A673 (cell line): ENCODE measurements at regions not wholly inside any gene's neighbourhood (a gene's known extent, or its start where the extent isn't known, plus 50 kb on each side); places are given as distances from the start of the nearest gene placed in this dataset.

Experiments
- BruUV-seq: library from RNA; stranded (reverse); fragments of 400-500 nt; replicated peaks from 2 replicates; lab custom pipeline; 2021; lab: Mats Ljungman, UMichigan
- CTCF ChIA-PET: fragments of 300-600 bp; sonication (Branson Sonifier 250); formaldehyde crosslinking; loops from one replicate; lab custom pipeline; 2022; ENCODE audit warnings: antibody characterized with exemption; lab: Charles Lee
- POLR2A ChIA-PET: fragments of 300-600 bp; sonication (Branson Sonifier 250); formaldehyde crosslinking; loops from one replicate; lab custom pipeline; 2022; ENCODE audit warnings: antibody characterized with exemption; ENCODE audit not compliant: low non-redundant PET; lab: Charles Lee
- DNase-seq: peaks from one replicate; pipeline ENCODE4 v3.0.0-alpha.2; 2015; ENCODE audit warnings: low spot score
- H3K27ac ChIP-seq: fragments of 200-600 bp; sonication (generic); 2 replicates; pipeline ENCODE4 v1.5.1; 2016; ENCODE audit warnings: mixed run types, low read depth, mild to moderate bottlenecking, mixed read lengths, antibody characterized with exemption, low read length; ENCODE audit not compliant: poor library complexity, severe bottlenecking
- H3K27me3 ChIP-seq: fragments of 200-600 bp; sonication (generic); replicated peaks from 2 replicates; pipeline ENCODE4 v1.6.1; 2017; ENCODE audit warnings: mixed run types, low read depth, mild to moderate bottlenecking, mixed read lengths, antibody characterized with exemption, low read length; ENCODE audit not compliant: insufficient read depth, poor library complexity
- H3K36me3 ChIP-seq: fragments of 200-600 bp; sonication (generic); 2 replicates; pipeline ENCODE4 v1.6.1; 2016; ENCODE audit warnings: mixed run types, mild to moderate bottlenecking, mixed read lengths, antibody characterized with exemption, low read length; ENCODE audit not compliant: insufficient read depth, poor library complexity, severe bottlenecking
- H3K4me1 ChIP-seq: fragments of 200-600 bp; sonication (generic); 2 replicates; pipeline ENCODE4 v1.6.1; 2017; ENCODE audit warnings: mixed run types, mild to moderate bottlenecking, mixed read lengths, antibody characterized with exemption, low read length; ENCODE audit not compliant: insufficient read depth, poor library complexity, severe bottlenecking
- H3K4me3 ChIP-seq: fragments of 200-600 bp; sonication (generic); 2 replicates; pipeline ENCODE4 v1.5.1; 2016; ENCODE audit warnings: low read depth, mixed run types, mild to moderate bottlenecking, mixed read lengths, low read length; ENCODE audit not compliant: poor library complexity, severe bottlenecking
- H3K9me3 ChIP-seq: fragments of 200-600 bp; sonication (generic); 2 replicates; pipeline ENCODE4 v1.6.1; 2016; ENCODE audit warnings: mixed run types, low read depth, mild to moderate bottlenecking, mixed read lengths, antibody characterized with exemption, low read length; ENCODE audit not compliant: poor library complexity, severe bottlenecking
- EZH2 ChIP-seq: fragments of 200-600 bp; sonication (generic); IDR thresholded peaks from 2 replicates; pipeline ENCODE4 v1.6.1; 2017; ENCODE audit warnings: borderline replicate concordance, low read depth, mild to moderate bottlenecking, mixed read lengths, antibody characterized with exemption, low read length; ENCODE audit not compliant: poor library complexity, severe bottlenecking
- intact Hi-C: fragments of 100-400 bp; cut with micrococcal nuclease; formaldehyde crosslinking; loops from one replicate; pipeline ENCODE4 v1.10.0; 2022; ENCODE audit not compliant: unreplicated experiment
- TF ChIP-seq, protein P1 (sequence below): fragments of 300-800, 200-600 bp; sonication (generic); conservative IDR thresholded peaks from 2 replicates; pipeline ENCODE4 v1.5.1; 2017; ENCODE audit warnings: low read depth, mild to moderate bottlenecking, antibody characterized with exemption, low read length, moderate library complexity, mixed read lengths

DNA sequence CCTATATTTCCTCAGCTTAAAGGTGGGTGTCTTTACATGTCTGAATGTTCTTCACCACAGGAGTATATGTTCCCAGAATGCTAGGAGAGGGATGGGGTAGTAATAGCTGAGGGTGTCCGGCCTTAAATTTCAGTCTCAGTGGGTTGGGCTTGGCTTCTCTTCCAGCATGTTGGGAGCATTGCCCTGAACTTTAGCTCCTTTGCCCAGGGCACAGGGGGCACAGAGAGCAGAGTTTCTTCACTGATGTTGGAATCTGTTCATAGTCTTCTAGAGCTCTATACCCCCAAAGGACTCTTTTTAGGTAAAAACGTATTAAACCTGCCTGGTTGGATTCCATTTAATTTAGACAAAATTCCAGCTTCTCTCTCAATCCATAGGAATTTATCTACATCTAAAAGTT, 154.4 kb upstream of the GCFC2 start:
- no peak overlapping the region for H3K27ac ChIP-seq
- CTCF ChIA-PET: no interaction called here
- no peak overlapping the region for H3K4me3 ChIP-seq
- H3K36me3 ChIP-seq: no peaks in the 10 kb centered on the region
- DNase-seq: no peak
- no peaks in the 10 kb centered on the region for H3K27me3 ChIP-seq
- no peaks in the 10 kb centered on the region for H3K4me1 ChIP-seq
- intact Hi-C loops: no loop called here
- TF ChIP-seq EZH2: no peak
- TF ChIP-seq, protein P1, sequence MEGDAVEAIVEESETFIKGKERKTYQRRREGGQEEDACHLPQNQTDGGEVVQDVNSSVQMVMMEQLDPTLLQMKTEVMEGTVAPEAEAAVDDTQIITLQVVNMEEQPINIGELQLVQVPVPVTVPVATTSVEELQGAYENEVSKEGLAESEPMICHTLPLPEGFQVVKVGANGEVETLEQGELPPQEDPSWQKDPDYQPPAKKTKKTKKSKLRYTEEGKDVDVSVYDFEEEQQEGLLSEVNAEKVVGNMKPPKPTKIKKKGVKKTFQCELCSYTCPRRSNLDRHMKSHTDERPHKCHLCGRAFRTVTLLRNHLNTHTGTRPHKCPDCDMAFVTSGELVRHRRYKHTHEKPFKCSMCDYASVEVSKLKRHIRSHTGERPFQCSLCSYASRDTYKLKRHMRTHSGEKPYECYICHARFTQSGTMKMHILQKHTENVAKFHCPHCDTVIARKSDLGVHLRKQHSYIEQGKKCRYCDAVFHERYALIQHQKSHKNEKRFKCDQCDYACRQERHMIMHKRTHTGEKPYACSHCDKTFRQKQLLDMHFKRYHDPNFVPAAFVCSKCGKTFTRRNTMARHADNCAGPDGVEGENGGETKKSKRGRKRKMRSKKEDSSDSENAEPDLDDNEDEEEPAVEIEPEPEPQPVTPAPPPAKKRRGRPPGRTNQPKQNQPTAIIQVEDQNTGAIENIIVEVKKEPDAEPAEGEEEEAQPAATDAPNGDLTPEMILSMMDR: no peak
- BruUV-seq: no TSS peak
- POLR2A ChIA-PET: no interaction called here
- H3K9me3 ChIP-seq: no peaks in the 10 kb centered on the region

DNA sequence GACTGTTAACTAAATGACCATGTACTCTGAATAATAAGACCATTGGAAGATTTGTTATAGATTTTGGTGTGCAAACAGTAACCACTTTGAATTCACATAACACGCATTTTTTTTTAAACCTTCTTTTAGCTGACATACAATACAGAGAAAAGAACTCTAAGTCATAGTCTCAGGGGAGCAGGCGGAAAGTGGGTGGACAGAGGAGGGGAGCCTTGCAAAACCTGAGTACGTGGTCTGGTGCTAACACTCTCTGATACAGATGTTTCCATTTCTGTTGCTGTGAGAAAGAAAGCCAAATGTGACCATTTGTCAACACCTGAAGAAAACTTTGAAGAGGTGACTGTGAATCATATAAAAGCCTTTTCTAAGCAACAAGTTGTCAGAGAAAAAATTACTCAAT, 151.8 kb upstream of the GCFC2 start:
- TF ChIP-seq EZH2: no peak
- CTCF ChIA-PET: no interaction called here
- no peaks in the 10 kb centered on the region for H3K4me1 ChIP-seq
- H3K27me3 ChIP-seq: no peaks in the 10 kb centered on the region
- H3K9me3 ChIP-seq: no peaks in the 10 kb centered on the region
- H3K36me3 ChIP-seq: no peaks in the 10 kb centered on the region
- POLR2A ChIA-PET: no interaction called here
- BruUV-seq: no TSS peak
- intact Hi-C loops: no loop called here
- no peak for DNase-seq
- no peak overlapping the region for H3K4me3 ChIP-seq
- H3K27ac ChIP-seq: no peak overlapping the region

DNA sequence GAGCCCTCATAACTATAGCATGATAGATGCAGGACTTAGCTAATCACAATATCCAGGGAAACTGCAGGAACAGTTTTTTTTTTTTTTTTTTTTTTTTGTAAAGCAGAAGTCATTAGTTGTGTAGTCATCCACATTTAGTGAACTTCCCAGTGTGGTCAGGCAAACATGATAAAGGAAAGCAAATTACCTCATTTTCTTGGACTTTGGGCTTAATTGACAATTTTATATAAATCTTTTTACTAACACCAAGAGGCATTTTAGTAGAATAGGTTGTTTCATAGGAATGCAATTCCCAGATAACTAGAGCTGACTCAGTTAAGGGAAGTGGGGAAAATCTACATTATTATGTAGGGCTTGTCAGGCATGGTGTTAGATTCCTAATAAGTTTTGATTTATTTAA, 142.7 kb upstream of the GCFC2 start:
- H3K9me3 ChIP-seq: no peaks in the 10 kb centered on the region
- H3K27ac ChIP-seq: no peak overlapping the region
- H3K4me3 ChIP-seq: no peak overlapping the region
- no peak for TF ChIP-seq EZH2
- TF ChIP-seq, protein P1: no peak
- ChIA-PET CTCF (no interaction called here), POLR2A (no interaction called here)
- DNase-seq: no peak
- no peaks in the 10 kb centered on the region for H3K4me1 ChIP-seq
- BruUV-seq: no TSS peak
- intact Hi-C loops: no loop called here
- no peaks in the 10 kb centered on the region for H3K36me3 ChIP-seq
- H3K27me3 ChIP-seq: no peaks in the 10 kb centered on the region

DNA sequence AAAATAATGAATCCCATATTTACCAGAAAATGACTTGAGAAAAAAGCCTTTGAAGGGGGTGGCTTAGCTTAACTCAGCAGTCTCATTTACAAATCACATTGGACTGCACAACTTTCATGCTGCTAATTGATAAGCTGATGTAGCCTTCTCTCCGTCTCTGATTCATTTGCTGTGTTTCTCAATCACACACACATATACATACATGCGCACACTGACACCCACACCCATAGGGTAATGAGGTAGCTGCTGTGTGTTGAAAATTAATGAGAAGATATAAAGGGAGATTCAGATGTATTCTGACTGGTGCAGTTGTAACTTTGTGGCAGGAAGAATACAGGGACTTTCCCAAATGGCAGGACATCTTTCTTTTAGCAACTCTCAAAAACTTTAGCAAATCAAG, 141.9 kb upstream of the GCFC2 start:
- Histone ChIP-seq H3K27ac (no peak overlapping the region), H3K9me3 (no peaks in the 10 kb centered on the region), H3K4me3 (no peak overlapping the region), H3K36me3 (no peaks in the 10 kb centered on the region), H3K4me1 (no peaks in the 10 kb centered on the region), H3K27me3 (no peaks in the 10 kb centered on the region)
- intact Hi-C loops: no loop called here
- POLR2A ChIA-PET: no interaction called here
- BruUV-seq: no TSS peak
- CTCF ChIA-PET: no interaction called here
- no peak for DNase-seq
- no peak for TF ChIP-seq EZH2
- TF ChIP-seq, protein P1: no peak
